Bronchial epithelial cell (primary cell): ENCODE measurements at regions not wholly inside any gene's neighbourhood (a gene's known extent, or its start where the extent isn't known, plus 50 kb on each side); places are given as distances from the start of the nearest gene placed in this dataset.

ENCODE experiments used
- DNase-seq: peaks from one replicate; pipeline ENCODE4 v3.0.0-alpha.2; 2010; ENCODE audit warnings: low read depth
- FAIRE-seq: peaks from 2 replicates; lab custom pipeline; 2011; peaks lifted over from hg19 to GRCh38; lab: Jason Lieb, UNC
- H3K27me3 ChIP-seq: 2 replicates; pipeline ENCODE4 v1.5.1; 2011; ENCODE audit warnings: low read length; ENCODE audit not compliant: control insufficient read depth, insufficient read depth
- H3K36me3 ChIP-seq: 2 replicates; pipeline ENCODE4 v1.5.1; 2011; ENCODE audit warnings: low read length; ENCODE audit not compliant: control insufficient read depth, insufficient read depth
- H3K4me3 ChIP-seq: 2 replicates; pipeline ENCODE4 v1.5.1; 2011; ENCODE audit warnings: mild to moderate bottlenecking, low read depth, low read length, control low read depth
- TF ChIP-seq, protein P1 (sequence below): IDR thresholded peaks from 2 replicates; pipeline ENCODE4 v1.5.1; 2011; ENCODE audit warnings: mild to moderate bottlenecking, moderate library complexity, low read length, control low read depth, inconsistent platforms; ENCODE audit not compliant: insufficient read depth, severe bottlenecking

DNA sequence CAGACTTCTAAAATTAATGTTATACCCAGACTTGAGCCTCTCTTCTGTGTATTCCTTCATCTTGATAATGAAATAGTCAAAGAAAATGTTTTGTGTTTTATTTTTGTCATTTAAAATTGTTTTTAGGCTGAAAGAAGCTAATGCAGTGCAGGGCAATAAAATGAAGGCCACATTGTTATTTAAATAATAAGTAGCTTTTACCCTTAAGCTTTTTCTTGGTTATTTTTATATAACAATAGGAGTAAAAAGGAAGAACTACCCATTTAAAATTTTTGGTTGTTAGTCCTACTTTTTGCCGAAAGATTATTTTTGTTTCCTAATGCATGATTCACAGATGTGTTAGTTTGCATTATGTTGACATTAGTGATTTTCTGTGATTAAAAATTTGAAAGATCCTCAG lies 181.0 kb upstream of the MEOX2 start:
- FAIRE-seq (no peak), DNase-seq (no peak)
- Histone ChIP-seq H3K4me3 (no peak overlapping the region), H3K27me3 (no peaks in the 10 kb centered on the region), H3K36me3 (no peaks in the 10 kb centered on the region)
- TF ChIP-seq, protein P1, sequence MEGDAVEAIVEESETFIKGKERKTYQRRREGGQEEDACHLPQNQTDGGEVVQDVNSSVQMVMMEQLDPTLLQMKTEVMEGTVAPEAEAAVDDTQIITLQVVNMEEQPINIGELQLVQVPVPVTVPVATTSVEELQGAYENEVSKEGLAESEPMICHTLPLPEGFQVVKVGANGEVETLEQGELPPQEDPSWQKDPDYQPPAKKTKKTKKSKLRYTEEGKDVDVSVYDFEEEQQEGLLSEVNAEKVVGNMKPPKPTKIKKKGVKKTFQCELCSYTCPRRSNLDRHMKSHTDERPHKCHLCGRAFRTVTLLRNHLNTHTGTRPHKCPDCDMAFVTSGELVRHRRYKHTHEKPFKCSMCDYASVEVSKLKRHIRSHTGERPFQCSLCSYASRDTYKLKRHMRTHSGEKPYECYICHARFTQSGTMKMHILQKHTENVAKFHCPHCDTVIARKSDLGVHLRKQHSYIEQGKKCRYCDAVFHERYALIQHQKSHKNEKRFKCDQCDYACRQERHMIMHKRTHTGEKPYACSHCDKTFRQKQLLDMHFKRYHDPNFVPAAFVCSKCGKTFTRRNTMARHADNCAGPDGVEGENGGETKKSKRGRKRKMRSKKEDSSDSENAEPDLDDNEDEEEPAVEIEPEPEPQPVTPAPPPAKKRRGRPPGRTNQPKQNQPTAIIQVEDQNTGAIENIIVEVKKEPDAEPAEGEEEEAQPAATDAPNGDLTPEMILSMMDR = no peak

DNA sequence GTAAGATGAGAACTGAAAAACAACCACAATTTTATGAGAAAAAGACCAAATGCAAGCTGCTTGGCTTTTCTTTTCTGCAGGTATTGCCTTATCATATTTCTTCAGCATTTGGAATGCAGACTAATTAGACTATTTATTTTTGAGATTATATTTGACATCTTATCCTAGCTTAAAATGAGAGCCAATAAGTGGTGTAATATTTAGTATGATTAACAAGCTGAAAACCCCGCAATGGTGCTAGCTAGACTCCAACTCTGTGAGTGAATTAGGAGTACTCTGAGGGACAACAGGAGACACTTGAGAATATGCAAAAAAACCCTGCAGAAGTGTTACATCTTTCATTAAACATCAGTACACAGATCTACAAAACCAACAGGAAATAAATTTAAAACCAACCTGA lies 180.3 kb upstream of the MEOX2 start:
- FAIRE-seq (no peak), DNase-seq (no peak)
- Histone ChIP-seq H3K4me3 (no peak overlapping the region), H3K27me3 (no peaks in the 10 kb centered on the region), H3K36me3 (no peaks in the 10 kb centered on the region)
- TF ChIP-seq, protein P1 = no peak

GRCh38 chr7:15864626-15864991 lies 178.1 kb upstream of the MEOX2 start:
- no peaks in the 10 kb centered on the region for H3K36me3 ChIP-seq

DNA sequence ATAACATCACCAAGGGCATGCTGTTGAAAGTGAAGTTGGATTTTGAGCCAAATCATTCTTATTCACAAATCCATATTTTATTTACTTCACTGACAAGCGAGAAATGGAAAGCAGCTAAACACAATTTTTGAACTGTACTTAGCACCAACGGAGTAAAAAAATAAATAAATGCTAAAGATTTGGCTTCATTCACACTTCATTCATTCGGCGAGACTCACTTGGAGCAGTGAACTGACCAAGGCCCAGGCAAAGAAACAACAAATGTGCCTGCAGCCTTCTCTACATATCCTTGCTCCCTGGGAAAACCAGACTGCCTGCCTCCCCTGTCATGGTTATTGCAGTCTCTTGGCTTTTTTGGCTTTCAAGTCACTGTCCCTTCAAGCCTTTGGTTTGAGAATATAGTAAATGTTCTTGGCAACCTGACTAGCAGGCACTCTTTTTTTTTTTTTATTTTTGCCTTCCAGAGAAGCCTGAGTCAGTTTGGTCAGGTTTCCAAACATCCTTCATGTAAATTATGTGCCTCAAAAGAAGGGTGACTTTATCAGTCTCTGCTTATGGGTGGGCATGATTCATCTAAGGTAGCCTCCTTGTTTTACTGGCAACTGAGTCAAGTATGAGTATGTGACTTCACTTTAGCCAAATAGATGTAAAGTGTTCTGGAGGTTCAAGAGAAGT lies 177.6 kb upstream of the MEOX2 start:
- Histone ChIP-seq H3K27me3 (no peaks in the 10 kb centered on the region), H3K4me3 (no peak overlapping the region), H3K36me3 (no peaks in the 10 kb centered on the region)
- FAIRE-seq = no peak
- DNase-seq = no peak
- TF ChIP-seq, protein P1 = no peak

More at GRCh38 chr7:15864626-15864991, 178.1 kb upstream of the MEOX2 start:
- Histone ChIP-seq H3K27me3 (no peaks in the 10 kb centered on the region), H3K4me3 (no peak overlapping the region)
- DNase-seq (no peak), FAIRE-seq (no peak)
- TF ChIP-seq, protein P1 = no peak

DNA sequence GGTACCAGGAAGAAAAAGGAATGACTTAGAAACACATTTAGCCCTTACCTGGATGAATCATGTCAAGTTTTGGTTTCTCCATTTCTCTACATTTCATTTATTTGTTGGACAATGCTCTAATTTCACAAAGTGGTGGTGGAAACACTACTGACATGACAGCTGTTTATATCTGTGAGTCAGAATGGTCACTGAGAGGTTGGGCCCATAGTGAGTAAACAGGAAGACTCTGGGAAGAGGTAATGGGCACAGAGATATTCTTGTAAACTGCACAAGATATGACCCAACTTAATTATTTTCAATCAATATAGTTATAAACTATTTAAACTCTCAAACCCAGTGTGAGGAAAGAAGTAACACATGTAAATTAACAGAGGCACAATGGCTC lies 176.3 kb upstream of the MEOX2 start:
- no peak for FAIRE-seq
- TF ChIP-seq, protein P1 = no peak

More for the DNA sequence above, 176.3 kb upstream of the MEOX2 start:
- no peaks in the 10 kb centered on the region for H3K36me3 ChIP-seq
- DNase-seq = no peak
- H3K4me3 ChIP-seq = no peak overlapping the region
- H3K27me3 ChIP-seq = no peaks in the 10 kb centered on the region
